Skeletal muscle satellite cell (primary cell): ENCODE measurements at regions not wholly inside any gene's neighbourhood (a gene's known extent, or its start where the extent isn't known, plus 50 kb on each side); places are given as distances from the start of the nearest gene placed in this dataset.

Experiments used
- H3K27me3 ChIP-seq: 2 replicates; pipeline ENCODE4 v1.7.0; 2013; ENCODE audit warnings: low read length; ENCODE audit not compliant: control insufficient read depth, insufficient read depth
- H3K36me3 ChIP-seq: 2 replicates; pipeline ENCODE4 v1.7.0; 2013; ENCODE audit warnings: mild to moderate bottlenecking, control low read depth, low read length; ENCODE audit not compliant: insufficient read depth
- H3K4me1 ChIP-seq: 2 replicates; pipeline ENCODE4 v1.7.0; 2013; ENCODE audit warnings: low read length; ENCODE audit not compliant: control insufficient read depth, insufficient read depth
- H3K4me2 ChIP-seq: 2 replicates; pipeline ENCODE4 v1.7.0; 2013; ENCODE audit warnings: mild to moderate bottlenecking, low read length
- H3K4me3 ChIP-seq: 2 replicates; pipeline ENCODE4 v1.7.0; 2013; ENCODE audit warnings: low read length
- H3K9ac ChIP-seq: 2 replicates; pipeline ENCODE4 v1.7.0; 2013; ENCODE audit warnings: mild to moderate bottlenecking, low read depth, low read length, moderate library complexity
- H3K9me3 ChIP-seq: replicated peaks from 2 replicates; pipeline ENCODE4 v1.7.0; 2013; ENCODE audit warnings: mild to moderate bottlenecking, control low read depth, low read length

GRCh38 chr22:34160141-34160783, 240.0 kb upstream of the LARGE1 start:
- Histone ChIP-seq H3K27me3 (no peaks in the 10 kb centered on the region), H3K9ac (no peak overlapping the region), H3K9me3 (peaks cover 21% of the 10 kb centered on the region), H3K4me2 (no peak overlapping the region), H3K36me3 (no peaks in the 10 kb centered on the region), H3K4me3 (no peak overlapping the region), H3K4me1 (no peaks in the 10 kb centered on the region)

DNA sequence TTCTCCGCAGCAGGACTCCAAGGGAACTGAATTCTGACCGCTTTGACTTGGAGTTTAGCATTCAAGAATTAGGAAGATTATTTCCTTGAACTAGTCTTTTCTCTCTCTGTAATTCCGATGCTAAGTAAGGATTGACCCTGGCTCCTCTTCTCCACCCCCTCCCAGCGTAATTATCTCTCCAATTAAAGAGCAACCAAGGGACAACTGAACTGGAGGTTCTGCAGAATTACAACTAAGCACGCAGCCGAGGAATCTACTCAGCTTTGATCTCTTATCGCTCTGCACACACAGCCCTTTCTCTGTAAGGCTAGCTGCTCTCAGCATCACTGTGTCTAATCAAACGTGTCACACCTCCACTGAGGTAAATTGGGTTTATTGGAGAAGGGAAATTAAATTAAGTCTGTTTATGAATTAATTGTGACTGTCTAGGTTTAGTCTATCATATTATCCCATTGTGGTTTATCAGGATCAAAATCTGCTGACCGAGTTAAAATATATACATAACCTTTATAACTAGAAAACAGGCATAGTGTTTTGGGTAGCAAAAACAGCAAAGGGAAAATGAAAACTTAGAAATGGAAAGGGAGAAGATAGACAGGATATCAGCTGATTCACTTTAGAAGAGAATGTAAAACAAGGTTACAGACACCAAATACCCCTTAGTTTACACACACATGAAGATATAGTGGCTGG, 241.3 kb upstream of the LARGE1 start:
- no peak overlapping the region for H3K4me2 ChIP-seq
- H3K27me3 ChIP-seq, result no peaks in the 10 kb centered on the region
- H3K9ac ChIP-seq, result no peak overlapping the region
- H3K4me1 ChIP-seq, result no peaks in the 10 kb centered on the region
- no peaks in the 10 kb centered on the region for H3K36me3 ChIP-seq
- peaks cover 26% of the 10 kb centered on the region for H3K9me3 ChIP-seq
- H3K4me3 ChIP-seq, result no peak overlapping the region

DNA sequence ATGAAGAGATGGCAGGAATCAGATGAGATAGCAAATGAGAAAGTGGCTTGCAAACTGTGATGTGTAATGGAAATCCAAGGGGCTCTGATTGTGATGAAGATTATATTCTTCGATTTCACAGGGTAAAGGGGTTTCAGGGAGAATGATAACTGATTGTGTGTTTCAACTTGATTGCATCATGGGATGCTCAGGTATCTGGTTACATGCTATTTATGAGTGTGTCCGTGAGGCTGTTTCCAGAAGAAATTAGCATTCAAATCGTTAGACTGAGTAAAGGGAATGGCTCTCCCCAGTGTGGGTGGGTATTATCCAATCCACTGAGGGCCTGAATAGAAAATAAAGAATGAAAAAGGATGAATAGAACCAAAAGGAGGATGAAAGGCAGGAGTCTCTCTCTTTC, 278.7 kb upstream of the LARGE1 start:
- no peak overlapping the region for H3K9ac ChIP-seq
- H3K9me3 ChIP-seq, result peaks cover 8% of the 10 kb centered on the region
- H3K36me3 ChIP-seq, result no peaks in the 10 kb centered on the region
- no peaks in the 10 kb centered on the region for H3K4me1 ChIP-seq
- no peaks in the 10 kb centered on the region for H3K27me3 ChIP-seq
- H3K4me3 ChIP-seq, result no peak overlapping the region
- no peak overlapping the region for H3K4me2 ChIP-seq

DNA sequence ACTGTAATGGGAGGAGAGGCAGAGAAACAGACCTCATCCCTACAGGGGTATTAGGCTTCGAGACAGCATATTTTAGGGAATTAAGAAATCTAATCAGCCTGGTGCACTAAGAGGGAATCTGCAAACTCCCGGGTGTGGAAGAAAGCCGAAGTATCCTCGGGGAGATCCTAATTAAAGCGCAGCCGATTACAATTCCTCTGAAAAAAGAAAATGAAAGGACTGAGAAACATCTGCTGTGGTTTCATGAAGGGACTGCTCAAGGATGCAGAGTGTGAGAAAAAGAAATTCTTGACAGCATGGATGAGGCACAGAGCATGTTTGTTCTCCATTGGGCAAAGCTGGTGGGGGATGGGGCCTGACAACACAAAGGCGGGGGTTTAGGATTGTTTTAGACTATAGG, 290.0 kb upstream of the LARGE1 start:
- no peaks in the 10 kb centered on the region for H3K36me3 ChIP-seq

GRCh38 chr22:34214372-34214771, 294.1 kb upstream of the LARGE1 start:
- Histone ChIP-seq H3K9ac (no peak overlapping the region), H3K4me3 (no peak overlapping the region), H3K4me2 (no peak overlapping the region), H3K36me3 (no peaks in the 10 kb centered on the region), H3K4me1 (no peaks in the 10 kb centered on the region), H3K27me3 (no peaks in the 10 kb centered on the region), H3K9me3 (peaks cover 8% of the 10 kb centered on the region)

More for the DNA sequence above, 290.0 kb upstream of the LARGE1 start:
- Histone ChIP-seq H3K4me2 (no peak overlapping the region), H3K4me3 (no peak overlapping the region), H3K9me3 (peaks cover 5% of the 10 kb centered on the region), H3K4me1 (no peaks in the 10 kb centered on the region), H3K9ac (no peak overlapping the region), H3K27me3 (no peaks in the 10 kb centered on the region)

DNA sequence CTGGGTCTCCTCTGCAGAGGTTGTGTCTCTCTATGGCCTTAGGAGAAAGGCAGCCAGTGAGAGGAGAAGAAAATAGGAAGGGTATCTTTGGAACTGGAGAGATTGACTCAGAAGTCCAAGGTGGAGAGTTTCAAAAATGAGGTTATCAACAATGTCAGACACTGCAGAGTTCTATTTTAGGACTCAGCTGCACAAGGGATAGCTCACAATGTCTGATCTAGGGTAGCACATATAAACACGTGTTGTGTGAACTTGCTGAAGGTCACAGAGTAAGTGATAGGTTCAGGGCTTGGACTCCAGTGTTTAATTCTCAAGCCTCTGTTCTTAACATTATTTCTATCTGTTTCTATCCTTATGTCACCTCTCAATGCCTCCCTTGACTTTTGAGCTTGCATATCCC, 305.0 kb upstream of the LARGE1 start:
- Histone ChIP-seq H3K27me3 (no peaks in the 10 kb centered on the region), H3K4me1 (no peaks in the 10 kb centered on the region), H3K36me3 (no peaks in the 10 kb centered on the region), H3K9ac (no peak overlapping the region), H3K9me3 (peaks cover 14% of the 10 kb centered on the region), H3K4me3 (no peak overlapping the region), H3K4me2 (no peak overlapping the region)

GRCh38 chr22:34236527-34236926, 316.3 kb upstream of the LARGE1 start:
- Histone ChIP-seq H3K9ac (no peak overlapping the region), H3K4me2 (no peak overlapping the region), H3K4me3 (no peak overlapping the region), H3K4me1 (no peaks in the 10 kb centered on the region), H3K27me3 (no peaks in the 10 kb centered on the region), H3K9me3 (peaks cover 2% of the 10 kb centered on the region), H3K36me3 (no peaks in the 10 kb centered on the region)

GRCh38 chr22:34239421-34239820, 319.1 kb upstream of the LARGE1 start:
- H3K9ac ChIP-seq, result no peak overlapping the region

GRCh38 chr22:34243023-34243422, 322.7 kb upstream of the LARGE1 start:
- H3K9ac ChIP-seq, result no peak overlapping the region
- no peak overlapping the region for H3K4me2 ChIP-seq
- no peaks in the 10 kb centered on the region for H3K27me3 ChIP-seq
- H3K36me3 ChIP-seq, result no peaks in the 10 kb centered on the region
- no peaks in the 10 kb centered on the region for H3K4me1 ChIP-seq
- peaks cover 2% of the 10 kb centered on the region for H3K9me3 ChIP-seq
- no peak overlapping the region for H3K4me3 ChIP-seq

More at GRCh38 chr22:34239421-34239820, 319.1 kb upstream of the LARGE1 start:
- peaks cover 2% of the 10 kb centered on the region for H3K9me3 ChIP-seq
- no peaks in the 10 kb centered on the region for H3K27me3 ChIP-seq
- H3K4me2 ChIP-seq, result no peak overlapping the region
- no peak overlapping the region for H3K4me3 ChIP-seq
- no peaks in the 10 kb centered on the region for H3K36me3 ChIP-seq
- no peaks in the 10 kb centered on the region for H3K4me1 ChIP-seq

GRCh38 chr22:34255042-34255441, 334.8 kb upstream of the LARGE1 start:
- Histone ChIP-seq H3K9ac (no peak overlapping the region), H3K4me1 (no peaks in the 10 kb centered on the region), H3K9me3 (no peaks in the 10 kb centered on the region), H3K27me3 (no peaks in the 10 kb centered on the region), H3K36me3 (no peaks in the 10 kb centered on the region), H3K4me2 (no peak overlapping the region), H3K4me3 (no peak overlapping the region)

DNA sequence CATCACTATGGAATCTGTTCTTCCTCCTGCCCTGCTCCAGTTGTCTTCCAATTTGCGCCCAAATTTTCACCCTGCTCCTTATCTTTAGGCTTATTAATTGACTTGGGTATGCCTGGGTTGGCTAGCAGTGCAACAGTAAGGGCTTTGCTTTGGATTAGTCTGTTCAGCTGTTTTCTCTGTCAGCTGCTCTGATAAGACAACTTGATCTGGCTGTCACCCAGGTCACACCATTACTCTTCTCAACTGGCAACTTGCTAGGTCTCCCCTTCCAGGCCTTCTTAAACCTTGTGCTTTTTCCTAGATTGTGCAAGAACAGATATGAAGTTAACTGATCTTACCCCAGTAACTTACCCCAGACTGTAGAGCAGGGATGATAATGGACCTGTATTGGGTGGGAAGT, 357.8 kb upstream of the LARGE1 start:
- Histone ChIP-seq H3K27me3 (no peaks in the 10 kb centered on the region), H3K4me1 (no peaks in the 10 kb centered on the region), H3K4me2 (no peak overlapping the region), H3K9ac (no peak overlapping the region), H3K9me3 (peaks cover 10% of the 10 kb centered on the region), H3K36me3 (no peaks in the 10 kb centered on the region), H3K4me3 (no peak overlapping the region)

GRCh38 chr22:34281738-34282137, 361.5 kb upstream of the LARGE1 start:
- H3K9me3 ChIP-seq, result peaks cover 15% of the 10 kb centered on the region
- H3K4me2 ChIP-seq, result no peak overlapping the region
- H3K4me1 ChIP-seq, result no peaks in the 10 kb centered on the region

More at GRCh38 chr22:34281738-34282137, 361.5 kb upstream of the LARGE1 start:
- Histone ChIP-seq H3K27me3 (no peaks in the 10 kb centered on the region), H3K36me3 (no peaks in the 10 kb centered on the region), H3K4me3 (no peak overlapping the region), H3K9ac (no peak overlapping the region)
